Liver (tissue), 3 donors: ENCODE measurements at regions not wholly inside any gene's neighbourhood (a gene's known extent, or its start where the extent isn't known, plus 50 kb on each side); places are given as distances from the start of the nearest gene placed in this dataset.

ENCODE experiments used
- GABPA ChIP-seq, 2 donors: IDR thresholded peaks in 1 of 2; conservative IDR thresholded peaks in 1 of 2; 2 replicates each; pipeline ENCODE4 v1.6.1; 2016; ENCODE audit warnings: antibody characterized with exemption in 2 of 2, mild to moderate bottlenecking in 1 of 2, moderate library complexity in 1 of 2
- TF ChIP-seq, protein P1 (sequence below): fragments of 150-350 bp; IDR thresholded peaks from 2 replicates; pipeline ENCODE4 v1.5.1; 2017; ENCODE audit warnings: improper control_type of control experiment, low read depth, low read length; ENCODE audit not compliant: missing input control
- donor health status: healthy.
- donor health status: healthy.

DNA sequence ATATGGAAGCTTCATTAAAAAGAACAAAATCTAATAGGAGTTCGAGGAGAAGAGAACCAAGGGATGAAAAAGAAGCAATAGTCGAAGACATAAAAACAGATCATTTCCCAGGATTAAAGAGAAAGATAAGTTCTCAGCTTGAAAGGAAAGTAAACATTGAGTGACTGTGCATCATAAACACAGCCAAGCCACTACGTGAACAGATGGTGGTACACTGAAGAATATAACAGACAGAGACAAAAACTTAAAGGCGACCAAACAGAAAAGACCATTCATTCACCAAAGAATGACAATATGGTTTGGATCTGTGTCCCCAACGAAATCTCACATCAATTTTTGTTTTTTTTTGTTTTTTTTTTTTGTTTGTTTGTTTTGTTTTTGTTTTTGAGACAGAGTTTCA is 210.8 kb upstream of the LINGO1 start:
- TF ChIP-seq GABPA (IDR thresholded peaks at IDR 0.05 in 1 of 2, conservative IDR thresholded peaks at IDR 0.05 in 1 of 2), result no peak
- TF ChIP-seq, protein P1, sequence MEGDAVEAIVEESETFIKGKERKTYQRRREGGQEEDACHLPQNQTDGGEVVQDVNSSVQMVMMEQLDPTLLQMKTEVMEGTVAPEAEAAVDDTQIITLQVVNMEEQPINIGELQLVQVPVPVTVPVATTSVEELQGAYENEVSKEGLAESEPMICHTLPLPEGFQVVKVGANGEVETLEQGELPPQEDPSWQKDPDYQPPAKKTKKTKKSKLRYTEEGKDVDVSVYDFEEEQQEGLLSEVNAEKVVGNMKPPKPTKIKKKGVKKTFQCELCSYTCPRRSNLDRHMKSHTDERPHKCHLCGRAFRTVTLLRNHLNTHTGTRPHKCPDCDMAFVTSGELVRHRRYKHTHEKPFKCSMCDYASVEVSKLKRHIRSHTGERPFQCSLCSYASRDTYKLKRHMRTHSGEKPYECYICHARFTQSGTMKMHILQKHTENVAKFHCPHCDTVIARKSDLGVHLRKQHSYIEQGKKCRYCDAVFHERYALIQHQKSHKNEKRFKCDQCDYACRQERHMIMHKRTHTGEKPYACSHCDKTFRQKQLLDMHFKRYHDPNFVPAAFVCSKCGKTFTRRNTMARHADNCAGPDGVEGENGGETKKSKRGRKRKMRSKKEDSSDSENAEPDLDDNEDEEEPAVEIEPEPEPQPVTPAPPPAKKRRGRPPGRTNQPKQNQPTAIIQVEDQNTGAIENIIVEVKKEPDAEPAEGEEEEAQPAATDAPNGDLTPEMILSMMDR, result no peak
